GM12864 (cell line): ENCODE measurements at regions not wholly inside any gene's neighbourhood (a gene's known extent, or its start where the extent isn't known, plus 50 kb on each side); places are given as distances from the start of the nearest gene placed in this dataset.
"Not testable (repeated sequence)": the region's sequence is repeated elsewhere in the genome, so short reads cannot be mapped to it uniquely, and the experiment has no call there.

Experiments
- DNase-seq: peaks from one replicate; pipeline ENCODE4 v3.0.0-alpha.2; 2011; ENCODE audit warnings: low read depth
- H3K4me3 ChIP-seq: 2 replicates; pipeline ENCODE4 v1.5.1; 2011; ENCODE audit warnings: mild to moderate bottlenecking, low read depth, low read length, control low read depth
- CTCF ChIP-seq: IDR thresholded peaks from 2 replicates; pipeline ENCODE4 v1.5.1; 2011; ENCODE audit warnings: low read depth, mild to moderate bottlenecking, moderate library complexity, low read length, control low read depth, inconsistent platforms; ENCODE audit errors: missing control alignments

GRCh38 chr13:74726206-74726605 lies 592.0 kb upstream of the KLF12 start:
- no peak for TF ChIP-seq CTCF

GRCh38 chr13:74718232-74718842 lies 584.1 kb upstream of the KLF12 start:
- not testable (repeated sequence) for DNase-seq, H3K4me3 ChIP-seq

More at GRCh38 chr13:74726206-74726605, 592.0 kb upstream of the KLF12 start:
- no peak overlapping the region for H3K4me3 ChIP-seq
- no peak for DNase-seq

GRCh38 chr13:74715718-74716117 lies 581.5 kb upstream of the KLF12 start:
- H3K4me3 ChIP-seq = no peak overlapping the region
- no peak for TF ChIP-seq CTCF
- no peak for DNase-seq

- TF ChIP-seq CTCF = no peak
- H3K4me3 ChIP-seq = no peak overlapping the region
- no peak for DNase-seq
Measured at GRCh38 chr13:74710006-74710405, 575.8 kb upstream of the KLF12 start.

- H3K4me3 ChIP-seq = no peak overlapping the region
- no peak for DNase-seq
- no peak for TF ChIP-seq CTCF
Measured at GRCh38 chr13:74709226-74709625, 575.0 kb upstream of the KLF12 start.

GRCh38 chr13:74708629-74709028 lies 574.4 kb upstream of the KLF12 start:
- no peak for TF ChIP-seq CTCF
- no peak for DNase-seq
- no peak overlapping the region for H3K4me3 ChIP-seq

- no peak for DNase-seq
- TF ChIP-seq CTCF = no peak
- no peak overlapping the region for H3K4me3 ChIP-seq
Measured at GRCh38 chr13:74707291-74707690, 573.1 kb upstream of the KLF12 start.
